ENCODE measurements at regions not wholly inside any gene's neighbourhood (a gene's known extent, or its start where the extent isn't known, plus 50 kb on each side); places are given as distances from the start of the nearest gene placed in this dataset.

DNA sequence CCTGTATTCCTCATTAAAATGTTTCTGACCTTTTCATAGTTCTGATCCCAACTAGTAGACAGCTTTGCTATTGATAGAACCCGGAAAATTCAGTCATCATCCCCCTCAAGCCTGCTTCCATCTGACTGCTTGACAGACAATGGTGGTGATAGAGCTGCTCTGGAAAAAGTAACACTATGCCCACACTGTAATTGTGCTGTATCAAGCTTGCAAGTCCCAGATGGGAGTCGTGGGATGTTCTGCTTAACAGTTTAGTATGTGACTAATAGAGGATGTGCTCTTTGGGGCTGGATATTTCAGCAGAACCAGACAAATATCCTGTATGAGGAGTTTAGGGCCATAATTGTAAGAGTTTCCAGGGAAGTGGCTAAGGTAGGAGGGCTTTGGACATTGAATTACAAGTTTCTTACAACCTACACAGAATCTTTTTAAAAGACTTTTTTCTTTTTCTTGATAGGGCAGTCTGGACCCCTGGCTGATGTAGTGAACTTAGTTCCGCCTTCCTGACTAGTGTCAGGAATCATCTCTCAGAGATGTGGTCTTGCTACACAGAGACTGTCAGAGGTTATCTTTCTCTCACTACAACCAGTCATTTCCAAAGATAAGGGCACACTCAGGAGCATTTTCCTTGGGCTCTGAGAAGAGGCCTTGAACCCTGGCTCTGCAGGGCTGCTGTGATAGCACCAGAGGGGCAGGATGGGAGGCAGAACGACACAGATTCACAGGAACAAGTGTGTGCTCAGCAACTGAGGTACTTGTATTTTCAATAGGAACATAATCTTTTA lies 158.0 kb upstream of the RBMS1 start:
- no peaks in the 10 kb centered on the region for H3K36me3 Mint-ChIP-seq (ENCODE audit: insufficient read depth)
- no peaks in the 10 kb centered on the region for H3K9me3 Mint-ChIP-seq (ENCODE audit: low read depth)
- peaks cover 25% of the 10 kb centered on the region for H3K27me3 Mint-ChIP-seq
- H3K4me3 Mint-ChIP-seq (ENCODE audit: low read depth): no peak overlapping the region
- H3K27ac Mint-ChIP-seq: no peak overlapping the region
- H3K4me1 Mint-ChIP-seq (ENCODE audit: low read depth): peaks cover 5% of the 10 kb centered on the region
- no peak for DNase-seq (ENCODE audit: low spot score, unreplicated experiment)
- TF ChIP-seq, protein P1, sequence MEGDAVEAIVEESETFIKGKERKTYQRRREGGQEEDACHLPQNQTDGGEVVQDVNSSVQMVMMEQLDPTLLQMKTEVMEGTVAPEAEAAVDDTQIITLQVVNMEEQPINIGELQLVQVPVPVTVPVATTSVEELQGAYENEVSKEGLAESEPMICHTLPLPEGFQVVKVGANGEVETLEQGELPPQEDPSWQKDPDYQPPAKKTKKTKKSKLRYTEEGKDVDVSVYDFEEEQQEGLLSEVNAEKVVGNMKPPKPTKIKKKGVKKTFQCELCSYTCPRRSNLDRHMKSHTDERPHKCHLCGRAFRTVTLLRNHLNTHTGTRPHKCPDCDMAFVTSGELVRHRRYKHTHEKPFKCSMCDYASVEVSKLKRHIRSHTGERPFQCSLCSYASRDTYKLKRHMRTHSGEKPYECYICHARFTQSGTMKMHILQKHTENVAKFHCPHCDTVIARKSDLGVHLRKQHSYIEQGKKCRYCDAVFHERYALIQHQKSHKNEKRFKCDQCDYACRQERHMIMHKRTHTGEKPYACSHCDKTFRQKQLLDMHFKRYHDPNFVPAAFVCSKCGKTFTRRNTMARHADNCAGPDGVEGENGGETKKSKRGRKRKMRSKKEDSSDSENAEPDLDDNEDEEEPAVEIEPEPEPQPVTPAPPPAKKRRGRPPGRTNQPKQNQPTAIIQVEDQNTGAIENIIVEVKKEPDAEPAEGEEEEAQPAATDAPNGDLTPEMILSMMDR (IDR thresholded peaks at IDR 0.05; ENCODE audit: unreplicated experiment): no peak

DNA sequence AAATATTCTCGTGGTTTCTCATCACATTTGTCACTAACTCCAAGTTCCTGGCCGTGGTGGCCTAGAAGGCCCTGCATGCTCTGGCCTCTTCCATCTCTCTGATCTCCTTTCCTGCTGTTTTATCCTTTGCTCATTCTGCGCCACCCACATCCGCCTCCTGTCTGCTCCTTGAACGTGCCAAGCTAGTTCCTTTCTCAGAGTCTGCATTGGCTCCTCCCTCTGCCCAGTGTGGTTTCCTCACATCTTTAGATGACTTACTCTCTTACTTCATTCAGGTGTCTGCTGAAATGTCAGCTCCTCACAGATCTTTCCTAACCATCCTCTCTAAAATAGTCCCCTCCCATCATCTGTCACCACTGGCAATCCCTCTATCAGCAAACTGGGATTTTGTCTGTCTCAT lies 158.6 kb upstream of the RBMS1 start:
- no peaks in the 10 kb centered on the region for H3K9me3 Mint-ChIP-seq (ENCODE audit: low read depth)
- no peaks in the 10 kb centered on the region for H3K36me3 Mint-ChIP-seq (ENCODE audit: insufficient read depth)
- TF ChIP-seq, protein P1 (IDR thresholded peaks at IDR 0.05; ENCODE audit: unreplicated experiment): no peak
- H3K4me1 Mint-ChIP-seq (ENCODE audit: low read depth): peaks cover 5% of the 10 kb centered on the region
- peaks cover 27% of the 10 kb centered on the region for H3K27me3 Mint-ChIP-seq
- no peak overlapping the region for H3K4me3 Mint-ChIP-seq (ENCODE audit: low read depth)
- H3K27ac Mint-ChIP-seq: no peak overlapping the region
- no peak for DNase-seq (ENCODE audit: low spot score, unreplicated experiment)

DNA sequence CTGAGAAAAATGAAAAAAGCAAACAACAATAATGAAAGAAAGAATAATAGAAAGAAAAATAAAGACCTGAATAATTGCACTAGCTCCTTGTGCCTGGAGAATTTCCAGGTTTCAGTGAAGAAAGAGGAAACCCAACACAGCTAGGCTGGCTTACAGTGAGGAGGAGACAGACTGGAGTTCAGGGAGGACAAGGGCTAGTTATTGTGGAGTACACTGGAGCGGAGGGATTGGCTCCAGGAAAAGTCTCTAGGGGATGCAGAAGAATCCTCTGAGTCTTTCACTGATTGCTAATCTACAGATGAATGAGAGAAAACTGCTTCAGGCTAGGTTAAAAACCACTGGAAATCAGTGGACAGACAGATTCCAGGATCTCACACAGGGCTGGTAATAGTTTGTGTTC lies 163.6 kb upstream of the RBMS1 start:
- H3K4me1 Mint-ChIP-seq (ENCODE audit: low read depth): peaks cover 2% of the 10 kb centered on the region
- peaks cover 23% of the 10 kb centered on the region for H3K27me3 Mint-ChIP-seq
- TF ChIP-seq, protein P1 (IDR thresholded peaks at IDR 0.05; ENCODE audit: unreplicated experiment): no peak
- H3K9me3 Mint-ChIP-seq (ENCODE audit: low read depth): no peaks in the 10 kb centered on the region
- H3K4me3 Mint-ChIP-seq (ENCODE audit: low read depth): no peak overlapping the region
- H3K36me3 Mint-ChIP-seq (ENCODE audit: insufficient read depth): no peaks in the 10 kb centered on the region
- DNase-seq (ENCODE audit: low spot score, unreplicated experiment): no peak
- H3K27ac Mint-ChIP-seq: no peak overlapping the region

DNA sequence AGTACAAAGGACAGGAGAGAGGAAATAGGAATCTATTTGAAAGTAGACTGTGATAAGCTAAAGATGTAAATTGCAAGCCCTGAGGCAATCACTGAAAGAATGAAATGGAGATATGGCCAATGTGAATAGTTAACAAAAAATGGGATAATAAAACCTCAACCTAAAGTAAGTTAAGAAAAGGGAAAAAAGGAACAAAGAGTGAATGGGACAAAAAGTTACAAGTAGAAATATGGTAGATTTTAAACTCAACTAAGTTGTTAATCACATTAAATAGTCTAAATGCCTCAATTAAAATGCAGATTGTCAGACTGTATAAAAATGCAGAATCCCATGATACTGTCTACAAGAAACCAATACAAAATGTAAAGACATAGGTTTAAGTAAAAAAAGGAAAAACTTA lies 165.2 kb upstream of the RBMS1 start:
- Mint-ChIP-seq H3K9me3 (ENCODE audit: low read depth) (no peaks in the 10 kb centered on the region), H3K27ac (no peak overlapping the region), H3K27me3 (peaks cover 19% of the 10 kb centered on the region), H3K4me1 (ENCODE audit: low read depth) (no peaks in the 10 kb centered on the region), H3K4me3 (ENCODE audit: low read depth) (no peak overlapping the region), H3K36me3 (ENCODE audit: insufficient read depth) (no peaks in the 10 kb centered on the region)
- TF ChIP-seq, protein P1 (IDR thresholded peaks at IDR 0.05; ENCODE audit: unreplicated experiment): no peak
- no peak for DNase-seq (ENCODE audit: low spot score, unreplicated experiment)

DNA sequence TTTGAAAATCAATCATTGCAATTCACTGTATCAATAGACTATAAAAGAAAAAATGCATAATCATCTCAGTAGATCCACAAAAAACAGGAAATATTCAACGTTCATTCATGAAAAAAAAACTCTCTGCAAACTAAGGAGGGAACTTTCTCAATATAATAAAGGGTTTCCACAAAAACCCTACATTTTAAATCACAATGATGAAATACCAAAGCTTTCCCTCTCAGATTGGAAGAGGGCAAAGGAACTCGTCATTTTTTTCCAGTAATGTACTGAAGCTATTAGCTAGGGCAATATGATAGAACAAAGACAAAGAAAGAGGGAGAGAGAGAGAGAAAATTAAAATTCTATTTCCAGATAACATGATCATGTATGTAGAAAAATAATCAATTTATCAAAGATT lies 167.1 kb upstream of the RBMS1 start:
- TF ChIP-seq, protein P1 (IDR thresholded peaks at IDR 0.05; ENCODE audit: unreplicated experiment): no peak
- no peak for DNase-seq (ENCODE audit: low spot score, unreplicated experiment)
- H3K27ac Mint-ChIP-seq: no peak overlapping the region
- no peaks in the 10 kb centered on the region for H3K9me3 Mint-ChIP-seq (ENCODE audit: low read depth)
- H3K4me1 Mint-ChIP-seq (ENCODE audit: low read depth): no peaks in the 10 kb centered on the region
- peaks cover 16% of the 10 kb centered on the region for H3K27me3 Mint-ChIP-seq
- no peak overlapping the region for H3K4me3 Mint-ChIP-seq (ENCODE audit: low read depth)
- H3K36me3 Mint-ChIP-seq (ENCODE audit: insufficient read depth): no peaks in the 10 kb centered on the region
